SKM-1 (cell line): ENCODE measurements at regions not wholly inside any gene's neighbourhood (a gene's known extent, or its start where the extent isn't known, plus 50 kb on each side); places are given as distances from the start of the nearest gene placed in this dataset.

Source experiments
- DNase-seq: peaks from one replicate; lab custom pipeline; 2025; ENCODE audit not compliant: unreplicated experiment; lab: John Stamatoyannopoulos, UW

DNA sequence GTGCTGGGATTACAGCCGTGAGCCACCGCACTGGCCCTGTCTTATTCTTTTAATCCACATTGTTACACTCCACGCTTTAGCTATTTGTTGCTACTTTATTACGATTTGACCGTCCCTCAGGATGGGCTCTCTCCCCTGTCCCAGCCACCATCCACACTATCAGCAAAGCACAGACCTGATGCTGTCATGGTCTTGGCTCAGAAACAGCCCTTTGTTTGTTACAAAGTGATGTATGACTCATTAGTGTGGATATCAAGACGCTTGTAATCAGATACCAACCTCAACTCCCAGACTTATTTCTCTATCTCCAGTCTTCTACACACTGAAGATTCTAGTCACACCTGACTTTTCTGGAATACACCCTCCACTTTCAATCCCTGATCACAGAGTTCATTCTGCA, 84.6 kb upstream of the FREM2 start:
- DNase-seq = no peak

DNA sequence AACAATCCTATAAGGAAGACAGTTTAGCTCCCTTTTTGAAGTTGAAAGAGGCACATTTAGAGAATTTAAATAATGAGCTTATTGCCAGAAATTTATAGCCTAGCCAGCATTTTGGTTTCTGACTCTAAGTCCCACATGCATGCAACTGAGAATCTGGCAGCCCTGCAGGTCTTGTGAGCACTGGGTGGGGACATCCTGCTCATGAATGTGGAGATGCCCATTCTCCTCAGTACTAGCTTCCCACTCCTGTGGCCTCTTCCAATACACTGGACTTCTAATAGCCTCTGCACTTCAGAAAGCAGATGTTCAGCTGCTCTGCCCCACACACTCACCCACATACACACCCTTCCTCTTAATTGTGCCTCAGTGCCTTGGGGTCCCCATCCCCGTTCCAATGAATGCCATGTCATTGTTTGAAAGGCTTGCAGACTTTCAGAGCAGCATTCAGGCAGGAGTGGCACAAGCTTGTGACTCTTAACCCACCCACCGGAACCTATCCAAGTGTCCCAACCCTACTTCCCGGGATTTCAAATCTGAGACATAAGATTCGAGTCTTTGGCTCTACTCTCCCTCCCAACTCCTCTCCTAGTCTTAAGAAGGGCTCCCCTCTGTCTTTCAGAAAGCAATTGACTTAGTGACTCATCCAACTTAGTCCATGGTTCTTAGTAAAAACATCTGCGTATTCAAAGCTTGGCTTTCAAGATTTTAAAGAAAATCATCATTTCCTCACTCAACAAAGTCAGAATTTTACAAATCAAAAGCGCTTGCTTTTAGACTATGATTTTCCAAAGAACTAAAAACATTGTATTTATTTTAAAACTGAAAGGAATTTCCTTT, 80.0 kb upstream of the FREM2 start:
- DNase-seq = no peak

DNA sequence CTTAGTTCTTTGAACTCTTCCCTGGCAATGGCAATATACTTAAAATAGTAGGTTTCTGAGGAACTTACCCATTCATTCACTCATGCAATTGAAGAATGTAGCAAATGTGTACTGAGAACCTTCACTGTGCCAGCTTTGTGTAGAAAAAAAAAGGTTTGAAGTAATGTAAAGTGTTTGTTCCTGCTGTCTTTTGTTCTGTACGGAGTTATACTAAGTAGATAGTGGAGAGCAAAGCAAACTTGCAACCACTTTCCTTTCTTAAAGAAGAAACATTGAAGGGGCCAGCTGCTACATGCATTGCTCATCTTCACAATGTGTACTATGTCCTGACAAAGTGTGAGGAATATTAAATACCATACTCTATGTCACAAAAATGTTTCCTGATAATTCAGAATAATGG, 68.9 kb upstream of the FREM2 start:
- no peak for DNase-seq

DNA sequence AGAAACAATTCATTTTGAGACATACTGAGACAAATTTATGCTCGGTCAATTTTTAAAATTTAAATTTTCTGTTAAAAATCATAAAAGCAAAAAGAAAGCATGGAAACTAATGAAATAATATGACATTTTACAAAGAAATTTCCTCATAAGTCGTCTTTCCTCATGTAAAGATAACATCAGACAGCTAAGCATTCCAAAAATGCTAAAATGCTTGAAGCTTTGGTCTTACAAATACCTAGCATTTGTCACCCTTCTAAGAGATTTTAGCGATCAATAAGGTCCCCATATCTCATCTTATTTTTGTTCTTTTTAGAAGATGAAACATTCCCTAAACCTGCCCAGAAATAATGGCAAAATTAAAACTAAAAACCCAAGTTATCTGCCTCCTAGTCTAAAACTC, 68.5 kb upstream of the FREM2 start:
- no peak for DNase-seq

DNA sequence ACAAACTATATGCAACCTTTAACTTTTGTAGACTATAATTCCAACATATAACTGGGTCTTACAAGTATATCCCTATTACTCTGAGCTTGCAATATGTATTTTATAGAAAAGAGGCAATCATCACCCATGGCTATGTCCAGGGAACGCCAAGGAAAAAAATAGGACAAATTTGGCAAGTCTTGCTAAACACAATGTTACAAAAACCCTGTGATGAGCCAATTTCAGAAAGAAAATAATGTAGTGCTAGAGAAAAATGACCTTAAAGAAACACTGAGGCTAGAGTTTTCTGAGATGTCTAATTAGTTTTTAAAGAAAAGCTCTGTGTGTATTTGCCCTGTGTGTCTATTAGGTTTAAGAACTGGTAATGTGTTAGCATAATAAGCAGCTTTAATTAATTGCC, 68.0 kb upstream of the FREM2 start:
- no peak for DNase-seq

DNA sequence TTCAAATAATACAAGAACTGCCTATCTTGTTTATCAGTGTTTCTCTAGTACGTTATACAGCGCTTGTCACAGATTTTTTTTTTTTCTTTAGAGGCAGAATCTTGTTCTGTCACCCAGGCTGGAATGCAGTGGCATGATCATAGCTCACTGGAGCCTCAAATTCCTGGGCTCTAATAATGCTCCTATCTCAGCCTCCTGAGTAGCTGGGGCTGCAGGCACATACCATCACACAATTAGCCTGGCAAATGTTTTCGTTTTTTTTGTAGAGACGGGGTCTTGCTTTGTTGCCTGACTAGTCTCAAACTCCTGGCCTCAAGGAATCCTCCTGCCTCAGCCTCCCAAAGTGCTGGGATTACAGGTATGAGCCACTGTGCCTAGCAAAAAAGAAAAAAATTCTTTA, 66.0 kb upstream of the FREM2 start:
- no peak for DNase-seq

DNA sequence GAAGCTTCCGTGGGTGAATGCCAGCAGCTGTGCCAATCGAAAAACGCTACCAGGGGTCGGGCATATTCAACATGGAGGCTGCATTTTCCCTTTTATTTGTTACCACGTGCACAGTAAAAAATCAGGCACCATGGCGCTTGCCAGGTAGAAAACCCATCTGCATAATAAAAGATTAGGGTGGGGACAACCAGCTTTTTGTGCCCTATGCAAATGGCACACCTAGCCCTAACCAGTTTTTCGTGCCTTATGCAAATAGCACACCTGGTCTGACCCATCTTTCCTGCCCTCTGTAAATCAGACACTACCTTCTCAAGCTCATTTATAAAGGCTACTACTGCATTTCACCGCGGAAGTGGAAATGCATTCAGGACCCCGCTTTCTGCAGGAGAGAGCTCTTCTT, 62.1 kb upstream of the FREM2 start:
- no peak for DNase-seq

DNA sequence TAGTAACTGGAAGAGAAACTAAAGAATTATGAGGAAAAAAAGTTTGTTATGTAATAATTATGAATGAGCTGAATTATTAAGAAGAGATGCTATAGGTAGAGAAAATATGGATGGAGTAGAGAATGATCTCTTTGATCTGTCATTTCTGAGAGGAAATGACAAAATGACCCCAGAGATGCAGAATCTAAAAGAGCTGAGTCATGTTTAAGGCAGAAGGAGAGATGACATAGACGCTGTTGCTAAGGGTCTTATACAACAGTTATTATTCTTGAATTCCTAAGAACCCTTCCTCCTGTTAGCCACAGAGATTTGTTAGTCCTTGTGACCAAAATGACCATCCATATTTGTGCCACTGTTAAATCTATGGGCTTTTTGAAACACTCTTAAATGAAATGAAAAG, 58.3 kb upstream of the FREM2 start:
- DNase-seq = no peak

DNA sequence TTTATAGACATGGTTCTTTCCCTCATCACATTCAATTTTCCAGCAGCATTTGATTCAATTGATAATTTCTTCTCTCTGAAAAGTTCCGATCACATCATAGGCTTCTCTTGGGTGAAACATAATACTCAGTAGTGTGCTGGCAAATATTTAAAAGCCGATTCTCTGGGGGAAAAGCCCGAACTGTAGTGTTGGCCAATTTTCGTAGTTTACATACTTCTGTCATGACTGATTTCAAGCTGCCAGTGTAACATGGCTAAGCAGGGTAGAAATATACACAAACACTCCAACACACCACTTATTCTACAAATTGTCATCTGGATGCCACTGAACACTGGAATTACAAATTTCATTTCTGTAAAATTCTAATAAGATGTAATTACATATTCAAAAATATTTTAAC, 56.1 kb upstream of the FREM2 start:
- DNase-seq = no peak

DNA sequence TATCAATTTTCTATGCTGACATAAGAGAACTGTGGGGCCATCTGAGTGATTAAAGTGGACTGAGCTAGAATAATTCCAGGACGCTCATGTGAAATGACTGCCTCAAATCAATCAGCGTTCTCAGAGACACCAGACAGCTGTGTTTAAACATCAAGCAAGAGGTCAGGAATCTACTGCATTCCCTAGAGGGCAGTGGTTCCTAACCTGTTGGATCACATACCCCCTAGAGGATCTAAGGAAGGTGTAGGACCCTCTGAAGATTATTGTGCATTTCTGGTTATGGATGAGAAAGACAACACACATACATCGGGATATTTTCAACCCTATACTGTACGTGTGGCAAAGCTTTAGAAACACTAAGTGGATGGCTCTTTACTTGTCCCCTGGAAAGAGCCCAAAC, 51.8 kb upstream of the FREM2 start:
- DNase-seq = no peak

DNA sequence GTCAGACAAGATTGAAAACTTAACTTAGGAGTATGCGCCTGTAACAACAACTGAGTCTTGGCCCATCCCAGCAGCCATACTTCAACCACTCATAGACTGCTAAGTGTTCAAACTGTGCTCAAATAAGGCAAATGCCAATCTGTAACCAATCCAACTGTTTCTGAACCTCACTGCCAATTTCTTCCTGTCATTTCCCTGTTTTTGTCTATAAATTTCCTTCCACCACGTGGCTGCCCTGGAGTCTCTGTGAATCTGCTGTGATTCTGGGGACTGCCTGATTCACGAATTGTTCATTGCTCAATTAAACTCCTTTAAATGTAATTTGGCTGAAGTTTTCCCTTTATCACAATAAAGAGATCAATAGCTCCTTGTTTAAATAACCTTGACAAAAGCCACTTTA, 50.8 kb upstream of the FREM2 start:
- no peak for DNase-seq

DNA sequence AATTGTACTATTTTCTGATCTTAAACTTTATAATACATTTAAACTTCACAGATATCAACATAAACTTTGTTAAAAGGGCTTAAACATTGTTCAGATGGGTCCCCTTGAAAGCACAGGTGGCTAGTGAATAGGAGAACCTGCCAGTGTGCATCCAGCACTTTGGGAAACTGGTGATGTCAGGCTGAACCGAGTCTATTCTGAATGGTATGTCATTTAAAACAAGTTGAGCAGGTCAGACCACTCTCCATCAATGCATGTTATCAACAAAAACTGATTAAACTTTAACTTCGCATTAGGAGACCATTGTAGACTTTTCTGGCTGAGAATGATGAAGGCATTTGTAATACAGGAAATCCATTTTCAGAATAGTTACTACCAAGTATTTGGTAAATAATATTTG, 50.1 kb upstream of the FREM2 start:
- no peak for DNase-seq
